Hepatic stellate cell (primary cell): ENCODE measurements at regions not wholly inside any gene's neighbourhood (a gene's known extent, or its start where the extent isn't known, plus 50 kb on each side); places are given as distances from the start of the nearest gene placed in this dataset.

ENCODE experiments used
- DNase-seq: peaks from one replicate; pipeline ENCODE4 v3.0.0; 2011; ENCODE audit warnings: low spot score

DNA sequence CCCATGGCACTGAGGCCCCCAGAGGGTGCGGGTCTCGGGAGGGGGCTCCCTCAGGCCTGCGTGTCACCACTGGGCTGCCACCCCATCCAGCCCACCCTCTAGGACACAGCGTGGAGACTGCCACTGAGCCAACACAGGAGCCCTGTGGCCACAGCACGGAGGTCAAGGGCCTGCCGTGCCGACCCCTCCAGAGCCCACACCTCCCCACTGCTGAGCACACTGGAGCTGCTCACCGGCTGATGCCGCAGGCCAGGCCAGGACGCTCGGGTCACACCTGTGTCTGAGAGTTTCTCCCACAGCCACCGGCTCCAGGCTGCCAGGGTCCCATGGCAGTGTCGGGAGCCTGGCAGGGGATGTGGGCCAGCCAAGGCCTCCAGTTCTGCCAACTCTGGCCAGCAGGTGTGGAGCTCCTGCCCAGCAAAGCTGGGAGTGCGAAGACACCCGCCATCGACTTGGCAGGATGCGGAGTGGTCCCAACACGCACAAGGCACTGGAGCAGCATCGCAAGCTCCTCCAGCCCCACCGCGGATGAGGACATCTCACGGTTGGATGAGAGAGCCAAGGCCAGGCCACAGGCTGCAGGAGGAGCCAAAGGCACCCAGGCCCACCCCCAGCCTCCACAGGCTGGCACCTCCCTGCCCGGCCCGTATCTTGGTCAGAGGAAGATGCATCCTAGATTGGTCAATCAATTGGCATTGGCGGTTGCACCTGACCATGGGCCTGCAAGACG, 187.1 kb downstream of the BRD1 start:
- DNase-seq: no peak

DNA sequence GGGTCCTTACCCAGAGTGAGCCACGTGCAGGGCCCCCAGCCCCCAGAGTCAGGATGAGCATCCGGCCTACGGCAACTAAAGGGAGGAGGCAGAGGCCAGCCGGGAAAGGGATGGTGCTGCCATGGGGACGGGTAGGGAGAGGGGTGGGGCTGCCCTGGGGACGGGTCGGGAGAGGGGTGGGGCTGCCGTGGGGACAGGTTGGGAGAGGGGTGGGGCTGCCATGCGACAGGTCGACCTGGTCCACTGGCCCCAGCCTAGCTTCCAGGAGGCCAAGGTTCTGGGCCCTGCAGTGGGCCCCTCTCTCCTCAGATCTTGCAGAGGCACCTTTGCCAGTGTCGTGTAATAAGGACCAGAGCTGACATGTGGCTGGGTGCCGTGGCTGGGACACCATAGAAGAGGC, 187.7 kb downstream of the BRD1 start:
- no peak for DNase-seq

DNA sequence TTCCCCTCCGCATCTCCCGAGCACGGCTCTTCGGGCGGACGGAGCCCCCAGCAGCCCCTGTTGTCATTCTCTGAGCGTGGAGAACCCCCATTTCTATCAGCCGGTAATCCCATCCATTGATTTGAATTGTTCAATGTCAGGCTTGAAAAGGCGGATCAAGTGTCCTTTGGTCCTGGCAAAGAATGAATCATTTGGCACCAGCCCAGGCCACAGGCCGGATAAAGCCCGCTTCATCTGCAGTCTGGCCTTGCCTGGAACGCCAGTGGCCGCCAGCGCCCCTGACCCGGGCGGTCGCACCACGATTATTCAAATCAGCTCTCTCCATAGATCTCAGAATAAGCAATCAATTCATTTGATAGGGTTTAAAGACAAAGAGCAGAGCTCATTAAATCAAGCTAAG, 188.9 kb downstream of the BRD1 start:
- no peak for DNase-seq

DNA sequence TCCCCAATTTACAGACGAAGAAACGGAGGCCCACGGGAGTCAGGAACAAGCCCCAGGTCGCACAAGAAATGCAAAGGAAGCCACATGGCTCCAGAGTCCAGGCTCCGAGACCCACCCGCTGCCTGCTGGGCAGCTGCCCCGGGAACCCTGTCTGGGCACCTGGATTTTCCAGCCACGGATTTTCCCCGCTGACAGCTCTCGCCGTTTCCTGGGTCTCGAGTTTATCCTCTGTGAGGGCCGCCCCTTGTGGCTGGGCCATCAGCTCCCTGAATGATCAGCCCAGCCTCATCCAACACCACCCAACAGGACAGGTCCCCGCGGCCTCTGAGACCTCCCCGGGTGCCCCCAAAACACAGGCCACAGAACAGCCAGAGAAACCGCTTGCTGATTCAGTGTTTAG, 189.7 kb downstream of the BRD1 start:
- DNase-seq: no peak

DNA sequence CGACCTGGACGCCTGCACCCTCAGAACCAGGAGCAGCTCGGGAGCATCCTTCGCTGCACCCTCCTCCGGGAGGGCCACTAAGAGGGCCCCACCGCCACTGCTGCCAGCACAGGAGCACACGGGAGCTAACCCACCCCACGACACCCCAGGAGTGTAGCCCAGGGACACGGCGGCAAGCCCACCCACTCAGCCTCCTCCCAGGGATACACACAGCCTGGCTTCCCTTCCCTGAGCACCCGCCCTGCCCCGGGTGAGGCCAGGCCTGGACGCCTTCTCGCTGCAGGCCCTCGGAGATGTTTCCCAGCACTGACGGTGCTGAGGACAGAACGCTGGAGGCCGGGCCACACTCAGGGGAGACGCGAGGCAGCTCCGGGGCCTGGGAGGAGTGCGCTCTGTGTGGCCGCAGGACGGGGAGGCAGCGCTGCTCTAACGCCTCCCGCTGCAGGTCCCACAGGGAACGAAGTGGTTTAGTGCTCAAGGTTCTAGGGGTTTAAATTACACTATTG, 190.4 kb downstream of the BRD1 start:
- DNase-seq: no peak

DNA sequence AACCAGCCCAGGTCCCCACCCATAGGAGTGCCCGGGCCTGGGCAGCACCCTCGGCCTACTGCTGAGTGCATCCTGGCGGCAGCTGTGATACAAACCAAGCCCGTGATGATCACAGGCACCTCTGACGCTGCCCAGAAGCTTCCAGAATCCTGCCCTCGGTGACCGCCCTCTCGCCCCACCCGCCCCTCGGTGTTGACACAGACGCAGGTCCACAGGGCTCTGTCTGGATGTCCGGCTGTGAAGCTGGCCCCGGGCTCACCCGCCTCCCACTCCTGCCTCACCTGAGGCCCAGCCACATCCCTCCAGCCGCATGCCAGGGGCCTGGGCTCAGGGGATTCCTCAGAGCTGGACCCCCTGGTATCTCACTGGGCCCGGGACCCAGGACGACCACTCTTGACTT, 191.0 kb downstream of the BRD1 start:
- no peak for DNase-seq

DNA sequence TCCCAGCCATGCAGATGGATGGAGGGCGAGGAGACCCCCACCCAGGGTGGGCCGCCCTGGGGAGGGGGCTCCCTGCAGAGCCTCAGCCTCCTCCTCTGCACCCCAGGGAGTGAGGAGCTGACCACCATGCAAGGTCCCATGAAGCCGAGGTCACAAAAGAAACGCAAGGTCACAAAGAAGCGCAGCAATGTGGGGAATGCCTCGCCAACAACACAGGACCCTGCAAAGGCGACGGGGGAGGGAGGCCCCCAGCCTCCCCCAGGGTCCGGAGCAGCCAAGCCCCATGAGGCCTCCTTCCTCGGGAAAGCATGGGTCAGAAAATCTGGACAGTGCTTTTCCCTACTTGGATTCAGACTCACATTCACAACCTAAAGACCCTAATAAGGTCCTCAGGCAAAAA, 191.5 kb downstream of the BRD1 start:
- DNase-seq: no peak

DNA sequence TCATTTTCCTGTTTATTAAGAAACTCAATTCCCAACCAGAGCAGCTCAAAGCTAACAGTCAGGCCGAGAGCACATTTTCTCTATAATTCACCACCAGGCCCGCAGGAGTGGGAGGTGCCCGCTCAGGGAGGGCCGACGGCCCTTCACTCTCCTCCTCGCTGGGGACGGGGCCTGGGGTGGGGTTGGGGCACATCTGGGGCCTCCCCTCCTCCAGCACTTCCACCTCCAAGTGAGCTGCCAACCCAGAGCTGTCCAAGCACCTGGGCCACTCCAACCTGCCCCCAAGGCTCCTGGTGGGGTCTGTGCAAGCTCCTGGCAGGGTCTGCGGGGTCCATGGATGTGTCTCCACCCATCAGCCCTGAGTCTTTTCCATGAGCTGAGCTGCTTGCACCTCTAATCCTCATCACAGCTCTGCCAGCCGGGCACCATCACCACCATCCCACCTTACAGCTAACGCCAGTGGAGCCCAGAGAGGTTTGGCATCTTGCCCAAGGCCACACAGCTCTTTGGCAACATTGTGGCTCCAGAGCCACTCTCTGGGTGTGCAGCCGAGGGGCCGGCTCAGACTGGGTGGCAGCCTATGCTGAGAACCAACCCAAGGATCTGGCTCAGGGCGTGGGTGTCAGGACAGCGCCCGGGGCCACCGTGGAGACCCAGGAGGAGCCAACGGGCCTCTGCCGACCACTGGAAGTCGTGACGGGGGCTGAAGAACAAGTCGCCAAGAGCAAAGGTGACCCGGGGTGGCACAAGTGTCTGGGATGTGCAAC, 193.5 kb downstream of the BRD1 start:
- no peak for DNase-seq

DNA sequence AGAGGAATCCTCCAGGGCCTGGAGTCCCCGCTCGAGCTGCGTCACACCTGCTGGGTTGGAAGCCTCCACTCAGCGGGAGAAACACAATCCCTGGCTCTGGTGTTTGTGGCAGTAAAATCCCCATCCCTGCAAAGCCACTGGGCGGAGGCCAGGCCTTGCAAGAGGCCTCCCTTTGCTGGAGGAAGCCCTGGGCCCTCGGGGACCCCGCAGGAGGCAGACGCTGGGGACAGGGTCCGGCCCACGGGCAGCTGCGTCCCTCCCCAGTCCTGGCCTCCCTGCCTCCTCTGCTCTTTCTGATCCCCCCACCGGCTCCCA, 194.7 kb downstream of the BRD1 start:
- no peak for DNase-seq

DNA sequence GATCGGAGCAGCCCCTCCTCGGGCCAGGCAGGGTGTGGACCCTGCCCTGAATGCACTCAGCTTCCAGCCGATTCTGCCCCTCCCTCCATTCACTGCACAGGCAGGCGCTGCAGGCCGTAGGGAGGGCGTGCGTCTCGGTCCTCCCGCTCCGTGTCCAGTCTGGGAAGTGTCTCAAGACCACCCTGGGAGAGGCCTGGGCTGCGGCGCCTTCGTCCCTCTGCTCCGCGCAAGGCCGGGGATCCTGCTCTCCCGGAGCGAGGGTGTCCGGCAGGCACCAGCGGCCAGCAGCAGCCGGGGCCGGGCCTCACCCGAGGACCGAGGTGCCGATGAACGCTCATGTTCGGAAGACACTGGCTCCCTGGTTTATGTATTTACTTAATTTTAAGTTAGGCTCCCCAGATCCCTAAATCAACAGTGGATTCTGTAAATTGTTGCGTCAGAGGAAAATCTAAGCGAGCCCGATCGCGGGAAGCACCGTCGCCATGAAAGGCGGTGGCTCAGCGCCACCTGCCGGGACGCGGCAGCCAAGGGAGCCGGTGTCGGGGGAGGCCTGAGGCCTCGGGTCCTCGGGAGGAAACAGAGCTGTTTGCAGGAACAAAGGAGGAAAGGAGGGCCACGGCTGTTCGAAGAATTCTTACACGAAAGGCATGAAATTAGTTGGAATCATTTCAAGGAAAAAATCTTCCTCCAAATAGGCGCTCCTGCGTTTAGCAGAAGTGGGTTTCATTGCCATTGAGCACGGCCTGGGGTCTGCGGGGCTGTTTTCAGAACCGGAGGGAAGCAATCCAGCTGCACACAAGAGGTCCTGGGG, 195.3 kb downstream of the BRD1 start:
- DNase-seq: peak; percentile 87

DNA sequence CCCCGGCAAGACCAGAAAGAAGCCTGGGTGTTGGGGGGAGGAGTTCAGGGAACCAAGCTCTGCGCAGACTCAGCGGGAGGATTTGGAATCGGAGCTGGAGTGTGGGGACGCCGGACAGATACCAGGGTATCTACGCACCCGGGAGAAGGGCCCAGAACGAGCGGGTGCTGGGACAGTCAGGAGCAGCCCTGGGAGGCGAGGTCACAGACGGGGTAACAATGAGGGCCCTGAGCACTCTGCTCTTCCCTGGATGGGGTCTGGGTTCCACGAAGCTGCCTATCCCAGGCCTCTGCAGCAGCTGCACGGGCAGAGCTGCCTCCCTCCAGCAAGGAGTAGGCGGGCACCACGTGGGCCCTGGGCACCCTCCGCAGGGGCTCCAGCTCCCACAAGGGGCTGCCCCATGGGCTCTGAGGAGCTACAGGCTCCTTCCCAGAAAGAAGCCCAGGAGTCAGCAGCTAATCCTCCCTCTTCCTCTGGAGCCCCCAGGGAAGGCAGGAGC, 197.2 kb downstream of the BRD1 start:
- no peak for DNase-seq

DNA sequence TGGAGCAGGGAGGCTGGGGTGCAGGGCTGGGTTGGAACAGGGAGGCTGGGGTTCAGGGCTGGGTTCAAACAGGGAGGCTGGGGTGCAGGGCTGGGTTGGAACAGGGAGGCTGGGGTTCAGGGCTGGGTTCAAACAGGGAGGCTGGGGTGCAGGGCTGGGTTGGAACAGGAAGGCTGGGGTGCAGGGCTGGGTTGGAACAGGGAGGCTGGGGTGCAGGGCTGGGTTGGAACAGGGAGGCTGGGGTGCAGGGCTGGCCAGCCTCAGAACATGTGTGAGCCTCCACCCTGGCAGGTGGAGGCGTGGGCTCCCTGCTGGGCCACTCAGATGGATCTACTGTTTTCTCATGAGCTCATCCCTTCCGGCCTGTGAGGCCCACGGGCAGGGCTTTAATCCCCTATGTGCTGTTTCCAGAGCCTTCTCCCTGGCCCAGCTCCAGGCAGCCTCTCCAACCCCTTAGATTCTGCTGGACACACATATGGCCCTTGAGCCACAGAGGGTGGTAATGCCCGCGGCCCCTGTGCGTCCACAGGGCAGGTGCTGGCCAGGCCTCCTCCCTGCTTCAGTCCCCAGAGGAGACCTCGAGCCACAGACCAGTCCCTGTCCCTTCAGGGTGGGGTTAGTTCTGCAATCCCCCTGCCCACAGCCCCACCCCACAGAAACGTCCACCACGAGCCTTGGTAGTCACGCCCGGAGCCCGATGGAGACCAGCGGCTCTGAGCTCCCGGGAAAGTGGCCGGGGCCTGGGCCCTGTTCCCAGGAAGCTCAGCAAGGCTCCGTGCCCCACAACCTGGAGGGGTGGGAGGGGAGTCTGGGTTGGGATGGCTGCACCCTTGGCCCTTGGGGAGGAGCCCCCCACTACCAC, 197.9 kb downstream of the BRD1 start:
- no peak for DNase-seq

DNA sequence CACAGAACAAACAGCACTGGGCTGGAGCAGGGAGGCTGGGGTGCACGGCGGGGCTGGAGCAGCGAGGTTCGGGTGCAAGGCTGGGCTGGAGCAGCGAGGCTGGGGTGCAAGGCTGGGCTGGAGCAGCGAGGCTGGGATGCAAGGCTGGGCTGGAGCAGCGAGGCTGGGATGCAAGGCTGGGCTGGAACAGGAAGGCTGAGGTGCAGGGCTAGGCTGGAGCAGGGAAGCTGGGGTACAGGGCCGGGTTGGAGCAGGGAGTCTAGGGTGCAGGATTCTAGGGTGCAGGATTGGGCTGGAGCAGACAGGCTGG, 198.5 kb downstream of the BRD1 start:
- no peak for DNase-seq

DNA sequence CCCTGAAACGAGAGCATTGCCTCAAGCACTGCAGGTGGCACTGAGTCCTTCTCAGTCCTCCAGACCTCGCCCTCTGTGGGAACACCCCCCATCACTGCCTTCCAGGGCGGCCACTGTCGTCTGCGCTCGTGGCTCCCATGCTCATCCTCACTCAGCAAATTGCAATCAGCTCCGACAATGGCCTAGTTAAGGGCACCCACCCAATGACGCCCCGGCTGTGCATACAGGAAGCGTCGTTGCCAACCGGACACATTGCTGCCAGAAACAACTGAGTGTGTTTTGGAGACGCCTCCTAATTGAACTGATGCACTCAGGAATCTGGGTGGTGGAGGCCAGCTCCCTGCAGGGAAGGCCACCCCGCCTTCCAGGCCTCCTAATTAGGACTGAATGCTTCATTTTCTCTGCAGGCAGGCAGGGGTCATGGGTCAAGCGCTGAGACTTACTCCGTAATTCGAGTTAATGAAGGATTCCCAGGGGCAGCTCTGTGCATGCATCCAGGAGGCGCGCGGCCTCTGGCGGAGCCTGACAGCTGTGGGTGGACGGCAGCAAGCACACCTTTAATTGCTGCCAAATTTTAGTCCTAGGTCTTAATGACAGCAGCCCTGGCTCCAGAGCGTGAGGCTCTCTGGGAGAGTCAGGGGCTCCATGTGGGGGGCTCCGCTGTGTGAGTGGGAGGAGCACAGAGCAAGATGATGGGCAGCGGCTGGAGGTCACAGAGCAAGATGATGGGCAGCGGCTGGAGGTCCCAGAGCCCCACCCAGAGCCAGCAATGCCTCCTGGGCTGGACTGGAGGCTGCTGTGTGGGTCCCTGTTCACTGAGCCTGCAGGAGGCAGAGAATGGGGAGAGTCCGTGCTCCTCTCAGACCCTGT, 199.0 kb downstream of the BRD1 start:
- DNase-seq: no peak

DNA sequence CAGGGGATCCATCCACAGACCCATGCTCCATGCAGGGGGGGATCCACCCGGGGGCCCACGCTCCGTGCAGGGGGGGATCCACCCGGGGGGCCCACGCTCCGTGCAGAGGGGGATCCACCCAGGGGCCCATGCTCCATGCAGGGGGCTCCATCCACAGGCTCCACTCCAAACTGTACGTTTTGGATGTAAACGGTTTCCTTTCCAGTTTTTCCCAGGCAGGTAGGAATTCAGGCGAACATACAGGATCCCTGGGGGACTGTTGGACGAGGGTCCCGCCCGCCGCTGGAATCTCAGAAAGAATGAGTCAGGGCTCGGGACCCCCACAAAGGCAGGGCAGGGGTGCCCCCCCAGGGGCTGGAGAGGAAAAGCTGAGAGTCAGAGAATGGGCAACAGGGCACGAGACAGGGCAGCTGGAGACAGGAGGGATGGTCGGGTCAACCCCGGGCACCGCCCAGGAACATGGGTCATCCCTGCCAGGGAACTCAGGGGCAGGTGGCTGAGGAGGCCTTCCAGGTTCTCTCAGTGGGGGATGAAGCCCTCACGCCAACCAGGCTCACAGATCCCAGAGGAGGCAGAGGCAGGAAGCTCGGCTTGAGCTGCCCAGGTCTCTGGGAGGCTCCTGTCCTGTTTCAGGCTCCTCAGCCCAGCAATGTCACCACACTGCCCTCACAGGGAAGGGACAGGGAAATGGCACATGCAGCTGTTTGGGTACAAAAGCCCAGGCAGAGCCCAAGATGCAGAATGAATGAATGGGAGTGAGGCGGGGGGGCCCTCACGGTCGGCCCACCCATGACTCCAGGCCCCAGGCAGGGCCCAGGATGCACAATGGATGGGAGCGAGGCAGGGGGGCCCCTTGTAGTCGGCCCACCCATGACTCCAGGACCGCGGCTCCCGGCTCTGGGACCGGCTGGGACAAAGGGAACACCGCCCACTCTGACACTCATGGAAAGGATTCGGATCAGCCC, 200.2 kb downstream of the BRD1 start:
- no peak for DNase-seq

DNA sequence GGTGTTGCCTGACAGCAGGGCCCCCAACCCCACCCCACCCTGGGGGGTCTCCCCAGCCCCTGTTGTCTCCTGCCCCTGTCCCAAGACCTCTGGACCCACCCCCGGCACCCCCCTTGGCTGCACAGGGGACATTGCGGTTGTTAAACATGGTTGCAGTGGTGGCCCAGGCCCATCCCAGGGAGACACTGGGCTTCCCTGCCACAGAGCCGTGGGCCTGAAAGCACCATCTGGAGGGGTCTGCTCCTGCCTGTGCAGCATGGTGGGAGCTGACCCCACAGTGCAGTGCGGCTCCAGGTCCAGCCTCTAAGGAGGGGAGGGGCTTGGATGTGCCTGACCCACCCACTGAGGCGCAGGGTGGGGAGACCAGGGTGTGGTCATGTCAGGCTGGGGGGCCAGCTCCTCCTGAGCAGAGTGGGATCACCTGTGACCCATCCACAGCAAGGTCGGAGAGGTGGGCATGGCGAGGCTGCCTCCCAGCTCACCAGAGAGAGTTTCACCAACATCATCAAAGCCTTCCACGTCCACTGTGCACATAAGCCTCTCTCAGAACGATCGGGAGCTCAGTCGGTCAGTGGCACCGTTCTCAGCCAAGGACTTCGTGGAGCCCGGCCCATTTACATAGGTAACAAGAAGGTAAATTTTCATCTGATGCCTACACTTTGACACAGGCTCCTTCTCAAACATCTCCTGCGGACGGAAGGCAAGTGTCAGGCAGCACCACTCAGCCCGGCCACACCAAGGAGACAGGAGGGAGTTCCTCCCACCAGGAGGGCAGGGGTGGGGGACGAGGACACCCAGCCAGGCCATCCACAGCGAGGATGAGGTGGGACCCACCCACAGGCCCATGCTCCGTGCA, 201.1 kb downstream of the BRD1 start:
- no peak for DNase-seq

DNA sequence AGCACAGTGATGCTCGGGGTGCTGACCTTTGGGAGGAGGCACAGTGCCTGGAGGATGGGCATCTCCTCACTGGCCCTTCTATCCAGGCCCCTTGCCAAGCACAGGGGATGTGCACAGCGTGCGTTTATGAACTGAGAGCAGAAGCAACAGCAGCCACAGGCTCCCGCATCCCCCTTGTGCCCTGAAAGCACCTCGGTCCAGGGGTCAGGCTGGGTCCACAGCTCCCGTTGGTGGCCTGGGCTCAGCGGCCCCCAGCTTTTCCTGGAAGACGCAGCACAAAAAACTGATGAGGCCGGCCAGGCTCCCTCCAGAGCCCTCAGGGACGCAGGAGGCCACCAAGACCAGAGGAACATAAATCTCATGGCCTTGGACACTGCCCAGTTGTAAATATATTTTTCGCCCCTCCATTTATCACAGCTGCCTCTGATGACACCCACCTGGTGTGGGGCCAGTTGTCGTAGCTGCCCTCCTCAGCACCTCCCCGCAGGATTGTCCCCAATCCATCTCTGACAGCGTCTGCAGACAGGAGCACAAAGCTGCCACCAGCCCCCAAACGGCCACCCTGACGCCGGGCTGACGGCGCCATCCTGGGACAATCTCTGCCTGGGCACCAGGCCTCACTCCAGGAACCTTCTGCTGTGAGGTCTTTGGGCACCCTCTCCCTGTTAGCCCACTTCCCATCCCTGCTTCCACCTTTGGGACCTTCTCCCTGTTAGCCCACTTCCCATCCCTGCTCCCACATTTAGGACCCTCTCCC, 203.1 kb downstream of the BRD1 start:
- no peak for DNase-seq

DNA sequence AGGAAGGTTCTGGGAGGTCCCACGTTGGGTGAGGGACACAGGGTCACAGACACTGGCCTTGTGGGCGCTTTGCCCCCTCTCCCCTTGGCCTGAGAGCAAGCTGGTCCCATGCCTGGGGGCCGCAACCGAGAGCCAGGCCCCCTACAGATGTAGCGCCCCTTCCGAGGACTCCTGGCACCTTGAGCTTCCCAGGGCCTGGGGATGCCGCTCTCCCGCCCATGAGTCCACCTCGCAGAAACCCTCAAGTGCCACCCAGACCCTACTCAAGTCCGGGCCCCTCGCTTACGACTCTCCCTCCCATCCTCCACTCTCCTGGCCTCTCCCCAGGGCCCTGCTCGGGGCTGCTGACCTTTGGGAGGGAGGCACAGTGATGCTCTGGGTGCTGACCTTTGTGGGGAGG, 204.0 kb downstream of the BRD1 start:
- DNase-seq: no peak
